ENCODE measurements at regions not wholly inside any gene's neighbourhood (a gene's known extent, or its start where the extent isn't known, plus 50 kb on each side); places are given as distances from the start of the nearest gene placed in this dataset.

DNA sequence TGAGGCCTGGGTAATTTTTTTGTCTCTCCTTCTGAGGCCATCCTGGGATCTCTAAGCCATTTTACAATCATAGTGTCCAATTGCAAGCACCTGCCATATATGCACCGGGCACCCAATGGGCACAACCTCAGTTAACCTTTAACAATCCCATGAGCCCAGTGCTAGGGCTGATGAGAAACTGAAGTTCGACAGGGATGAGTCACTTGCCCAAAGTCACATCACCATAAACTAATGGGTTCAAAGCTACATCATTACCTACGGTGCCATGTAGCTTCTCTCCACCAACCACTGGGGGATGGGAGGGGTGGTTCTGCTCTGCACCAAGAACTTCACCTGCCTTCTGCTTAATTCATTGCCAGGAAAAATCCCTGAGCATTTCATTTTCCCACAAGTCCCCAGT is 95.8 kb upstream of the ZNF716 start:
- Histone ChIP-seq H3K27ac (ENCODE audit: low read depth, low read length, poor library complexity, severe bottlenecking) (no peak overlapping the region), H3K4me3 (ENCODE audit: low read depth, low read length, poor library complexity, severe bottlenecking) (no peak overlapping the region), H3K4me1 (ENCODE audit: insufficient read depth, low read length, poor library complexity, severe bottlenecking) (no peaks in the 10 kb centered on the region), H3K9me2 (ENCODE audit: insufficient read depth, low read length) (no peaks in the 10 kb centered on the region), H2AFZ (ENCODE audit: low read length) (no peak overlapping the region), H3K4me2 (ENCODE audit: low read length) (no peak overlapping the region), H4K20me1 (ENCODE audit: insufficient read depth, low read length) (no peaks in the 10 kb centered on the region), H3K9me3 (ENCODE audit: low read length) (no peaks in the 10 kb centered on the region), H3K79me2 (ENCODE audit: insufficient read depth, low read depth, low read length) (no peaks in the 10 kb centered on the region), H3K36me3 (ENCODE audit: insufficient read depth, low read length) (no peaks in the 10 kb centered on the region)
- DNase-seq (ENCODE audit: low spot score) = no peak
- POLR2A ChIA-PET = no interaction called here
- CTCF ChIA-PET (ENCODE audit: unreplicated experiment) = no interaction called here
- intact Hi-C loops (cut with micrococcal nuclease; ENCODE audit: unreplicated experiment) = no loop called here
- no TSS peak for BruUV-seq (replicated peaks)
- TF ChIP-seq EZH2phosphoT487 (IDR thresholded peaks at IDR 0.05; ENCODE audit: borderline replicate concordance, low read depth, low read length) = no peak
- TF ChIP-seq, protein P1, sequence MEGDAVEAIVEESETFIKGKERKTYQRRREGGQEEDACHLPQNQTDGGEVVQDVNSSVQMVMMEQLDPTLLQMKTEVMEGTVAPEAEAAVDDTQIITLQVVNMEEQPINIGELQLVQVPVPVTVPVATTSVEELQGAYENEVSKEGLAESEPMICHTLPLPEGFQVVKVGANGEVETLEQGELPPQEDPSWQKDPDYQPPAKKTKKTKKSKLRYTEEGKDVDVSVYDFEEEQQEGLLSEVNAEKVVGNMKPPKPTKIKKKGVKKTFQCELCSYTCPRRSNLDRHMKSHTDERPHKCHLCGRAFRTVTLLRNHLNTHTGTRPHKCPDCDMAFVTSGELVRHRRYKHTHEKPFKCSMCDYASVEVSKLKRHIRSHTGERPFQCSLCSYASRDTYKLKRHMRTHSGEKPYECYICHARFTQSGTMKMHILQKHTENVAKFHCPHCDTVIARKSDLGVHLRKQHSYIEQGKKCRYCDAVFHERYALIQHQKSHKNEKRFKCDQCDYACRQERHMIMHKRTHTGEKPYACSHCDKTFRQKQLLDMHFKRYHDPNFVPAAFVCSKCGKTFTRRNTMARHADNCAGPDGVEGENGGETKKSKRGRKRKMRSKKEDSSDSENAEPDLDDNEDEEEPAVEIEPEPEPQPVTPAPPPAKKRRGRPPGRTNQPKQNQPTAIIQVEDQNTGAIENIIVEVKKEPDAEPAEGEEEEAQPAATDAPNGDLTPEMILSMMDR (conservative IDR thresholded peaks at IDR 0.05; ENCODE audit: low read length) = no peak

DNA sequence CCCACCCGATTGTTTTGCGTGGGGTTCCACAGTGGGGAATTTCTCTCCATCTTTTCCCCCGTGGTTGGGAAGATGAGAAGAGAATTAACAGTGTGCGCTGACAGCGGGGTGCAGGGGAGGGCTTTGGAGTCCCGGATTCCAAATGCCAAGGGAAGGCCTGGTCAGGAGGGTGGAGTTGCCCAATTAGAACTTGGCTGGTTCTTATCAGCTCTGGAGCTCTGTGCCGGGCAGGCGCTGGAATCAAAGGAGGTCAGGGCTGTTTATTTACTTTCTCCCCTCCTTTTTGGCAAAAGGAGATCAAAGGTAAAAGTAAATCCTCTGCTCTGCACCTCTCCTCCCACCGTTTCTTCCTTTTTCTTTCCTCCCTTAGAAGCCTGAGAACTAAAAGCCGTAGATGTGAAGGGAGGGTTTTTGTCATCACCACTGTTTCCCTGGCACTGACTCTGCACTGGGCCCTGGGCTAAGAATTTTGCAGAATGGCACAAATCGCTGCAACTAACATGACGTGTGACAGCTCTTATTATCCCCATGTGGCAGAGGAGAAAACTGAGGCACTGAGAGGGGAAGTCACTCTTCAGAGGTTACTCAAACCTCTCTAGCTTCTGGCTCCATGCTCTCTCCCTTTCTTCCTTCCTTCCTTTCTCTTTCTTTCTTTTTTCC is 95.2 kb upstream of the ZNF716 start:
- ChIA-PET CTCF (ENCODE audit: unreplicated experiment) (no interaction called here), POLR2A (no interaction called here)
- intact Hi-C loops (cut with micrococcal nuclease; ENCODE audit: unreplicated experiment) = no loop called here
- no peak overlapping the region for H3K4me2 ChIP-seq (ENCODE audit: low read length)
- no peaks in the 10 kb centered on the region for H3K4me1 ChIP-seq (ENCODE audit: insufficient read depth, low read length, poor library complexity, severe bottlenecking)
- no peak for DNase-seq (ENCODE audit: low spot score)
- no peak overlapping the region for H3K4me3 ChIP-seq (ENCODE audit: low read depth, low read length, poor library complexity, severe bottlenecking)
- no peak overlapping the region for H3K27ac ChIP-seq (ENCODE audit: low read depth, low read length, poor library complexity, severe bottlenecking)
- H3K36me3 ChIP-seq (ENCODE audit: insufficient read depth, low read length) = no peaks in the 10 kb centered on the region
- H3K79me2 ChIP-seq (ENCODE audit: insufficient read depth, low read depth, low read length) = no peaks in the 10 kb centered on the region
- no peaks in the 10 kb centered on the region for H3K9me2 ChIP-seq (ENCODE audit: insufficient read depth, low read length)
- no peaks in the 10 kb centered on the region for H3K9me3 ChIP-seq (ENCODE audit: low read length)
- TF ChIP-seq EZH2phosphoT487 (IDR thresholded peaks at IDR 0.05; ENCODE audit: borderline replicate concordance, low read depth, low read length) = no peak
- TF ChIP-seq, protein P1 (conservative IDR thresholded peaks at IDR 0.05; ENCODE audit: low read length) = no peak
- no TSS peak for BruUV-seq (replicated peaks)
- H2AFZ ChIP-seq (ENCODE audit: low read length) = no peak overlapping the region
- H4K20me1 ChIP-seq (ENCODE audit: insufficient read depth, low read length) = no peaks in the 10 kb centered on the region

DNA sequence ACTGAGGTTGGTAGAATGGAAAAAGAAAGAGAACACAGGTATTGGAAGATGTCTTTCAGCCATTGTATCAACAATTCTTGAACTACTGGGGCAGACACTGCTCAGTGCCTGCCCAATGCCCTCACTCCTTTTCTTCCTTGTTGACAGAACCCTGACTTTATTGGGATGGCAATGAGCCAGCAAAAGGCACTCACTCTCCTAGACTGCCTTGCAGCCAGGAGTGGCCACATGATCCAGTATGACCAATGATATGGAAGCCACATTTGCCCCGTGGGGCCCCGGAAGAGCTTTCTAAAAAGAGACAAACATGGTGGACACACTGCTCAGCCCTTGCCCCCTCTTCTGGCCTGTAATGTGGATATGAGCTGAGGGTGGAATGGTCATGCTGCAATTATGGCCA is 88.6 kb upstream of the ZNF716 start:
- H3K79me2 ChIP-seq (ENCODE audit: insufficient read depth, low read depth, low read length) = no peaks in the 10 kb centered on the region
- no peaks in the 10 kb centered on the region for H3K4me1 ChIP-seq (ENCODE audit: insufficient read depth, low read length, poor library complexity, severe bottlenecking)
- ChIA-PET POLR2A (no interaction called here), CTCF (ENCODE audit: unreplicated experiment) (no interaction called here)
- no peak overlapping the region for H3K27ac ChIP-seq (ENCODE audit: low read depth, low read length, poor library complexity, severe bottlenecking)
- intact Hi-C loops (cut with micrococcal nuclease; ENCODE audit: unreplicated experiment) = no loop called here
- H3K9me2 ChIP-seq (ENCODE audit: insufficient read depth, low read length) = no peaks in the 10 kb centered on the region
- H3K9me3 ChIP-seq (ENCODE audit: low read length) = no peaks in the 10 kb centered on the region
- no peaks in the 10 kb centered on the region for H3K36me3 ChIP-seq (ENCODE audit: insufficient read depth, low read length)
- no peak for DNase-seq (ENCODE audit: low spot score)
- TF ChIP-seq EZH2phosphoT487 (IDR thresholded peaks at IDR 0.05; ENCODE audit: borderline replicate concordance, low read depth, low read length) = no peak
- TF ChIP-seq, protein P1 (conservative IDR thresholded peaks at IDR 0.05; ENCODE audit: low read length) = no peak
- BruUV-seq (replicated peaks) = no TSS peak
- no peak overlapping the region for H2AFZ ChIP-seq (ENCODE audit: low read length)
- no peak overlapping the region for H3K4me2 ChIP-seq (ENCODE audit: low read length)
- no peaks in the 10 kb centered on the region for H4K20me1 ChIP-seq (ENCODE audit: insufficient read depth, low read length)
- no peak overlapping the region for H3K4me3 ChIP-seq (ENCODE audit: low read depth, low read length, poor library complexity, severe bottlenecking)

All from OCI-LY7 (cell line).